ENCODE measurements at regions not wholly inside any gene's neighbourhood (a gene's known extent, or its start where the extent isn't known, plus 50 kb on each side); places are given as distances from the start of the nearest gene placed in this dataset.

DNA sequence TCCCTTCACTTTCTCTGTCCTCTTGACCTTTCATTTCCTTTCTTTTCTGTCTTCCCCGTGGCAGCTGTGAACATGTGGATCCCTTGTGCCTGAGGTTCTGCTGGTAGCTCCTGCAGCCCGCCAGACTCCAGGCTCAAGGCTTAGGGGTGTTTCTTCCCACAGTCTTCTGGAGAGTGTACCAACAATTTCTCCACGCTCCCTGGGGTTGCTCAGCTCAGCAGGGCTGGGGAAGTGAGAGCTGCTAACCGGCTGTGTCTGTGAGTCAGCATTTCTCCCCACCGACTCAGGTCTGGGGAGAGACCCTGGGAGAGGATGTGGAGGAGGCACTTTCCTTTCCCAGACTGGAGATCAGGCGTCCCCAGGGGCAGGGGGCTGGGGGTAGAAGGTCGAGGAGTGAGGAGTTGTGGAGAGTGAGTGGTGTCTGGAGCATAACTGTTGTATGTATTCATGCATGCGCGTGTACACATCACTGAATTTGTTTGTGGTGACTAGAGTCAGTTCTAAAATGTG is 193.6 kb downstream of the KCNRG start:
- intact Hi-C loops (cut with DNase I; ENCODE audit: low total_unique reads), result no loop called here
- WGBS, 5 donors, result 24 to 37% (median 31%) methylated on average over 9 of the region's 9 CpGs
- H3K9me3 ChIP-seq, result peaks cover 0 to 10% (median 4%) of the 10 kb centered on the region in 4 donors
- DNase-seq, result peak; percentile 32 to 75
- peaks cover 6 to 10% (median 8%) of the 10 kb centered on the region in 4 donors for H3K4me1 ChIP-seq
- H3K4me3 ChIP-seq, result peak overlapping the region; percentile 5 to 32 (median 22)
- peak overlapping the region in 1 of 5 donors; percentile 34 for H3K27ac ChIP-seq
- H3K27me3 ChIP-seq, result no peaks in the 10 kb centered on the region
- TF ChIP-seq POLR2AphosphoS5 (IDR thresholded peaks at IDR 0.05) (no peak), POLR2A (IDR thresholded peaks at IDR 0.05) (no peak), EP300 (IDR thresholded peaks at IDR 0.05) (no peak)
- TF ChIP-seq, protein P1, sequence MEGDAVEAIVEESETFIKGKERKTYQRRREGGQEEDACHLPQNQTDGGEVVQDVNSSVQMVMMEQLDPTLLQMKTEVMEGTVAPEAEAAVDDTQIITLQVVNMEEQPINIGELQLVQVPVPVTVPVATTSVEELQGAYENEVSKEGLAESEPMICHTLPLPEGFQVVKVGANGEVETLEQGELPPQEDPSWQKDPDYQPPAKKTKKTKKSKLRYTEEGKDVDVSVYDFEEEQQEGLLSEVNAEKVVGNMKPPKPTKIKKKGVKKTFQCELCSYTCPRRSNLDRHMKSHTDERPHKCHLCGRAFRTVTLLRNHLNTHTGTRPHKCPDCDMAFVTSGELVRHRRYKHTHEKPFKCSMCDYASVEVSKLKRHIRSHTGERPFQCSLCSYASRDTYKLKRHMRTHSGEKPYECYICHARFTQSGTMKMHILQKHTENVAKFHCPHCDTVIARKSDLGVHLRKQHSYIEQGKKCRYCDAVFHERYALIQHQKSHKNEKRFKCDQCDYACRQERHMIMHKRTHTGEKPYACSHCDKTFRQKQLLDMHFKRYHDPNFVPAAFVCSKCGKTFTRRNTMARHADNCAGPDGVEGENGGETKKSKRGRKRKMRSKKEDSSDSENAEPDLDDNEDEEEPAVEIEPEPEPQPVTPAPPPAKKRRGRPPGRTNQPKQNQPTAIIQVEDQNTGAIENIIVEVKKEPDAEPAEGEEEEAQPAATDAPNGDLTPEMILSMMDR (IDR thresholded peaks at IDR 0.05), result no peak
- no peaks in the 10 kb centered on the region for H3K36me3 ChIP-seq

DNA sequence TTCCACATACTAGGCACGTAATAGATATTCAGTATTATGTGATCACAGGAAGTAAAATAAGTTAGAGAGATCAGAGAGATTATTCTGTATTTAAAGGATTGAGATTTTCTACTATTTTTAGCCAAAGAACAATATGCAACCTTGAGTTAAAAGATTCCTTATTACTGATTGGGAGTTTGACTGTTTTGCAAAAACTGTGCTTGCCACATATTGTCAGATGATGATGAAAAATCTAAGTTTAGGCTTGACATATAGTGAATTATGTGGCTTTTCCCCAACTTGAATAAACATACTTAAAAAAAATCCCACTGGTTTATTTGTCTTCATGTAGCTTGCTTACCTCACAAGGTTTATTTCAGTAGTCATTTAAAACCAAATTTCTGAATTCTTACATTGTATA is 194.4 kb downstream of the KCNRG start:
- WGBS, 5 donors, result 79 to 95% (median 88%) methylated on average over 1 of the region's 1 CpG
- Histone ChIP-seq H3K4me3 (no peak overlapping the region), H3K27ac (no peak overlapping the region), H3K9me3 (peaks cover 0 to 10% (median 5%) of the 10 kb centered on the region in 4 donors), H3K27me3 (no peaks in the 10 kb centered on the region), H3K4me1 (peaks cover 6 to 10% (median 8%) of the 10 kb centered on the region in 4 donors), H3K36me3 (no peaks in the 10 kb centered on the region)
- TF ChIP-seq, protein P1 (IDR thresholded peaks at IDR 0.05), result no peak
- no peak for TF ChIP-seq POLR2A (IDR thresholded peaks at IDR 0.05)
- no peak for TF ChIP-seq POLR2AphosphoS5 (IDR thresholded peaks at IDR 0.05)
- TF ChIP-seq EP300 (IDR thresholded peaks at IDR 0.05), result no peak
- intact Hi-C loops (cut with DNase I; ENCODE audit: low total_unique reads), result no loop called here
- DNase-seq, result no peak

DNA sequence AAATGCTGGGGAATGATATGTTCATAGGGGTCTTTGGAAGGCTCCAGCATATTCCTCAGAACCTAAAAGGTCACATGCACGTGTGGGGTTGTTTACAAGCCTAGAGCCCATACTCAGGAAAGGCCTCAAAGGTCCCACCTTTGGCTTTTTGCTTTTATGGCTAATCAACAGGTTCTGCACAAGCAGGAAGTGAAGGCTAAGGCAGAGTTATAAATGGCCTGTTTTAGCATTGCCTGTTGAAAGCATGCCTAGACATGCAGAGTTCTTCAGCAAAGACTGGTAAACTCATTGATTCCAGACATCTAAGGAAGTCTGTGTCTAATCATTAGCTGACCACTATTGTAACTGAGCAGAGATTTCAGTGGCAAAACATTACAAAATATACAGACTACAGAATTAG is 198.3 kb downstream of the KCNRG start:
- Histone ChIP-seq H3K27ac (no peak overlapping the region), H3K36me3 (no peaks in the 10 kb centered on the region), H3K9me3 (peaks cover 0 to 10% (median 5%) of the 10 kb centered on the region in 4 donors), H3K27me3 (no peaks in the 10 kb centered on the region), H3K4me3 (no peak overlapping the region), H3K4me1 (peaks cover 3 to 6% (median 6%) of the 10 kb centered on the region in 4 donors)
- TF ChIP-seq POLR2AphosphoS5 (IDR thresholded peaks at IDR 0.05), result no peak
- TF ChIP-seq EP300 (IDR thresholded peaks at IDR 0.05), result no peak
- no peak for TF ChIP-seq POLR2A (IDR thresholded peaks at IDR 0.05)
- TF ChIP-seq, protein P1 (IDR thresholded peaks at IDR 0.05), result no peak
- no peak for DNase-seq
- WGBS, 5 donors, result 25 to 90% (median 85%) methylated on average over 1 of the region's 1 CpG
- intact Hi-C loops (cut with DNase I; ENCODE audit: low total_unique reads), result no loop called here

DNA sequence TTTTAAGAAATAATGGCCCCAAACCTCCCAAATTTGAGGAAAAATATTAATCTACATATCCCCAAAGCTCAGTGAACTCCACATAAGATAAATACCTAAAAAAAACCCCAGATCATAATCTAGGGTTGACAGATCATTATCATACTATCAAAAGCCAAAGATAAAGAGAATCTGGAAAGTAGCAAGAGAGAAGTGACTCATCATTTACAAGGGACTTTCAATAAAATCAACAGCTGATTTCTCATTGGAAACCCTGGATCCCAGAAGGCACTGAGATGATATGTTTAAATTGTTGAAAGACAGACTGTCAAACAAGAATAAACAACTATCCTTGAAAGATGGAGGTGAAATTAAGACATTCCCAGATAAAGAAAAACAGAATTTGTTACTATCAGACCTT is 199.3 kb downstream of the KCNRG start:
- intact Hi-C loops (cut with DNase I; ENCODE audit: low total_unique reads), result no loop called here
- TF ChIP-seq POLR2A (IDR thresholded peaks at IDR 0.05) (no peak), POLR2AphosphoS5 (IDR thresholded peaks at IDR 0.05) (no peak), EP300 (IDR thresholded peaks at IDR 0.05) (no peak)
- Histone ChIP-seq H3K4me1 (no peaks in the 10 kb centered on the region), H3K27ac (no peak overlapping the region), H3K4me3 (no peak overlapping the region), H3K36me3 (no peaks in the 10 kb centered on the region), H3K9me3 (peaks cover 0 to 10% (median 5%) of the 10 kb centered on the region in 4 donors), H3K27me3 (no peaks in the 10 kb centered on the region)
- no peak for DNase-seq

DNA sequence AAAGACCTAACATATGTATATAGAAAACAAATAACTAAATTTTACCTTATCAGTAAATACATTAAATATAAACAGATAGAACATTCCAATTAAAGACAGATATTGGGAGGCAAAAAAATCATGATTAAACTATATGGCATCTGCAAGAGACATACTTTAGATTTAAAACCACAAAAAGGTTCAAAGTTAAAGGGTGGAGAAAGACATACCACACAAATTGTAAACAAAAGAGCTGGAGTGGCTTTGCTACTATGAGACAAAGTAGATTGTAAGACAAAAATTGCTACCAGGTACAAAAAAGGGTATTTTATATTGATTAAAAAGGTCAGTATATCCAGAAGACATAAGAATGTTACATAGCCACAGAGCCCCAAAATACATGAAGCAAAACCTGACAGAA is 200.2 kb downstream of the KCNRG start:
- H3K9me3 ChIP-seq, result peaks cover 0 to 10% (median 5%) of the 10 kb centered on the region in 4 donors
- no peaks in the 10 kb centered on the region for H3K36me3 ChIP-seq
- DNase-seq, result no peak
- no peak for TF ChIP-seq POLR2AphosphoS5 (IDR thresholded peaks at IDR 0.05)
- no peak for TF ChIP-seq EP300 (IDR thresholded peaks at IDR 0.05)
- TF ChIP-seq, protein P1 (IDR thresholded peaks at IDR 0.05), result no peak
- TF ChIP-seq POLR2A (IDR thresholded peaks at IDR 0.05), result no peak
- no peak overlapping the region for H3K27ac ChIP-seq
- H3K4me1 ChIP-seq, result no peaks in the 10 kb centered on the region
- no peak overlapping the region for H3K4me3 ChIP-seq
- intact Hi-C loops (cut with DNase I; ENCODE audit: low total_unique reads), result no loop called here
- no peaks in the 10 kb centered on the region for H3K27me3 ChIP-seq
